ENCODE measurements at regions not wholly inside any gene's neighbourhood (a gene's known extent, or its start where the extent isn't known, plus 50 kb on each side); places are given as distances from the start of the nearest gene placed in this dataset.
A peak's percentile ranks its signal among the peaks of the same experiment; 100 is the strongest.

- no peaks in the 10 kb centered on the region for H3K27me3 ChIP-seq
- DNase-seq: no peak
- H3K4me3 ChIP-seq: no peak overlapping the region
- TF ChIP-seq POLR2A (IDR thresholded peaks at IDR 0.05) (no peak), CTCF (IDR thresholded peaks at IDR 0.05) (no peak), EP300 (IDR thresholded peaks at IDR 0.05) (no peak)
- H3K36me3 ChIP-seq: no peaks in the 10 kb centered on the region
- no peaks in the 10 kb centered on the region for H3K9me3 ChIP-seq
- H3K4me1 ChIP-seq (ENCODE audit: insufficient read depth): no peaks in the 10 kb centered on the region
- intact Hi-C loops (cut with DNase I): no loop called here
- WGBS, 3 donors: 74 to 96% (median 95%) methylated on average over 2 of the region's 2 CpGs
- H3K27ac ChIP-seq: no peak overlapping the region
Measured at GRCh38 chr22:27148055-27148454, 490.7 kb downstream of the MIAT start.

GRCh38 chr22:27148886-27149470 is 491.6 kb downstream of the MIAT start:
- intact Hi-C loops (cut with DNase I): no loop called here
- Histone ChIP-seq H3K4me1 (ENCODE audit: insufficient read depth) (no peaks in the 10 kb centered on the region), H3K4me3 (no peak overlapping the region), H3K9me3 (no peaks in the 10 kb centered on the region), H3K27me3 (no peaks in the 10 kb centered on the region), H3K27ac (no peak overlapping the region), H3K36me3 (no peaks in the 10 kb centered on the region)
- 94 to 95% (median 94%) methylated on average over 8 of the region's 8 CpGs for WGBS, 3 donors
- DNase-seq: no peak
- TF ChIP-seq POLR2A (IDR thresholded peaks at IDR 0.05) (no peak), CTCF (IDR thresholded peaks at IDR 0.05) (no peak), EP300 (IDR thresholded peaks at IDR 0.05) (no peak)

GRCh38 chr22:27149921-27150543 is 492.6 kb downstream of the MIAT start:
- TF ChIP-seq CTCF (IDR thresholded peaks at IDR 0.05) (no peak), EP300 (IDR thresholded peaks at IDR 0.05) (no peak), POLR2A (IDR thresholded peaks at IDR 0.05) (no peak)
- Histone ChIP-seq H3K4me1 (ENCODE audit: insufficient read depth) (peaks cover 4% of the 10 kb centered on the region), H3K9me3 (no peaks in the 10 kb centered on the region), H3K4me3 (no peak overlapping the region), H3K27ac (no peak overlapping the region), H3K27me3 (no peaks in the 10 kb centered on the region), H3K36me3 (no peaks in the 10 kb centered on the region)
- DNase-seq: no peak
- intact Hi-C loops (cut with DNase I): no loop called here
- WGBS, 3 donors: 22 to 43% (median 31%) methylated on average over 12 of the region's 12 CpGs

GRCh38 chr22:27150544-27150941 is 493.2 kb downstream of the MIAT start:
- Histone ChIP-seq H3K27ac (no peak overlapping the region), H3K36me3 (no peaks in the 10 kb centered on the region), H3K27me3 (no peaks in the 10 kb centered on the region), H3K9me3 (no peaks in the 10 kb centered on the region), H3K4me1 (ENCODE audit: insufficient read depth) (peaks cover 4% of the 10 kb centered on the region), H3K4me3 (no peak overlapping the region)
- DNase-seq: peak in 2 of 5 donors; percentile 41 to 52
- 19 to 46% (median 29%) methylated on average over 8 of the region's 8 CpGs for WGBS, 3 donors
- intact Hi-C loops (cut with DNase I): no loop called here
- no peak for TF ChIP-seq CTCF (IDR thresholded peaks at IDR 0.05)
- no peak for TF ChIP-seq POLR2A (IDR thresholded peaks at IDR 0.05)
